ENCODE measurements at regions not wholly inside any gene's neighbourhood (a gene's known extent, or its start where the extent isn't known, plus 50 kb on each side); places are given as distances from the start of the nearest gene placed in this dataset.

GRCh38 chr3:86234506-86235254 lies 756.3 kb downstream of the VGLL3 start:
- Histone ChIP-seq H3K27me3 (ENCODE audit: insufficient read depth, low read length) (no peaks in the 10 kb centered on the region), H3K4me3 (ENCODE audit: low read length) (no peak overlapping the region), H3K27ac (ENCODE audit: low read depth, low read length) (no peak overlapping the region), H3K9me3 (ENCODE audit: insufficient read depth, low read depth, low read length) (no peaks in the 10 kb centered on the region), H3K9ac (ENCODE audit: low read depth, low read length) (no peak overlapping the region), H3K4me1 (ENCODE audit: insufficient read depth, low read length) (peaks cover 32% of the 10 kb centered on the region), H3K36me3 (ENCODE audit: insufficient read depth, low read length) (no peaks in the 10 kb centered on the region)
- 100% methylated on average over 1 of the region's 5 CpGs for WGBS

GRCh38 chr3:86230762-86231161 lies 760.2 kb downstream of the VGLL3 start:
- peaks cover 15% of the 10 kb centered on the region for H3K4me1 ChIP-seq (ENCODE audit: insufficient read depth, low read length)
- no peak overlapping the region for H3K9ac ChIP-seq (ENCODE audit: low read depth, low read length)
- H3K27ac ChIP-seq (ENCODE audit: low read depth, low read length), result no peak overlapping the region
- H3K4me3 ChIP-seq (ENCODE audit: low read length), result no peak overlapping the region
- H3K36me3 ChIP-seq (ENCODE audit: insufficient read depth, low read length), result no peaks in the 10 kb centered on the region
- no CpG with 5 or more reads among the region's 1 CpG for WGBS
- no peaks in the 10 kb centered on the region for H3K9me3 ChIP-seq (ENCODE audit: insufficient read depth, low read depth, low read length)
- H3K27me3 ChIP-seq (ENCODE audit: insufficient read depth, low read length), result no peaks in the 10 kb centered on the region

- Histone ChIP-seq H3K9me3 (ENCODE audit: insufficient read depth, low read depth, low read length) (no peaks in the 10 kb centered on the region), H3K9ac (ENCODE audit: low read depth, low read length) (no peak overlapping the region), H3K4me1 (ENCODE audit: insufficient read depth, low read length) (peaks cover 5% of the 10 kb centered on the region), H3K36me3 (ENCODE audit: insufficient read depth, low read length) (no peaks in the 10 kb centered on the region), H3K27me3 (ENCODE audit: insufficient read depth, low read length) (no peaks in the 10 kb centered on the region), H3K27ac (ENCODE audit: low read depth, low read length) (no peak overlapping the region), H3K4me3 (ENCODE audit: low read length) (no peak overlapping the region)
- WGBS, result 98% methylated on average over 2 of the region's 2 CpGs
Observed at GRCh38 chr3:86229775-86230094, 761.2 kb downstream of the VGLL3 start.

- Histone ChIP-seq H3K27ac (ENCODE audit: low read depth, low read length) (no peak overlapping the region), H3K9me3 (ENCODE audit: insufficient read depth, low read depth, low read length) (no peaks in the 10 kb centered on the region), H3K36me3 (ENCODE audit: insufficient read depth, low read length) (no peaks in the 10 kb centered on the region), H3K9ac (ENCODE audit: low read depth, low read length) (no peak overlapping the region), H3K27me3 (ENCODE audit: insufficient read depth, low read length) (no peaks in the 10 kb centered on the region), H3K4me1 (ENCODE audit: insufficient read depth, low read length) (peaks cover 5% of the 10 kb centered on the region; the same call in 1 of the 2 replicates), H3K4me3 (ENCODE audit: low read length) (no peak overlapping the region)
- 93% methylated on average over 4 of the region's 4 CpGs for WGBS
Observed at GRCh38 chr3:86229086-86229774, 761.7 kb downstream of the VGLL3 start.

GRCh38 chr3:86228101-86228500 lies 762.8 kb downstream of the VGLL3 start:
- no peak overlapping the region for H3K27ac ChIP-seq (ENCODE audit: low read depth, low read length)
- H3K4me3 ChIP-seq (ENCODE audit: low read length), result no peak overlapping the region
- H3K9ac ChIP-seq (ENCODE audit: low read depth, low read length), result no peak overlapping the region
- H3K4me1 ChIP-seq (ENCODE audit: insufficient read depth, low read length), result peaks cover 5% of the 10 kb centered on the region; the same call in 1 of the 2 replicates
- H3K9me3 ChIP-seq (ENCODE audit: insufficient read depth, low read depth, low read length), result no peaks in the 10 kb centered on the region
- H3K27me3 ChIP-seq (ENCODE audit: insufficient read depth, low read length), result no peaks in the 10 kb centered on the region
- H3K36me3 ChIP-seq (ENCODE audit: insufficient read depth, low read length), result no peaks in the 10 kb centered on the region
- 84% methylated on average over 3 of the region's 4 CpGs for WGBS

- H3K36me3 ChIP-seq (ENCODE audit: insufficient read depth, low read length), result no peaks in the 10 kb centered on the region
- WGBS, result 100% methylated on average over 3 of the region's 3 CpGs
- H3K4me1 ChIP-seq (ENCODE audit: insufficient read depth, low read length), result peaks cover 5% of the 10 kb centered on the region; the same call in 1 of the 2 replicates
- H3K4me3 ChIP-seq (ENCODE audit: low read length), result no peak overlapping the region
- H3K9me3 ChIP-seq (ENCODE audit: insufficient read depth, low read depth, low read length), result no peaks in the 10 kb centered on the region
- no peaks in the 10 kb centered on the region for H3K27me3 ChIP-seq (ENCODE audit: insufficient read depth, low read length)
- H3K9ac ChIP-seq (ENCODE audit: low read depth, low read length), result no peak overlapping the region
- H3K27ac ChIP-seq (ENCODE audit: low read depth, low read length), result no peak overlapping the region
Observed at GRCh38 chr3:86225461-86225860, 765.5 kb downstream of the VGLL3 start.

GRCh38 chr3:86221601-86222000 lies 769.3 kb downstream of the VGLL3 start:
- Histone ChIP-seq H3K36me3 (ENCODE audit: insufficient read depth, low read length) (no peaks in the 10 kb centered on the region), H3K4me1 (ENCODE audit: insufficient read depth, low read length) (no peaks in the 10 kb centered on the region), H3K9me3 (ENCODE audit: insufficient read depth, low read depth, low read length) (no peaks in the 10 kb centered on the region), H3K27me3 (ENCODE audit: insufficient read depth, low read length) (no peaks in the 10 kb centered on the region), H3K9ac (ENCODE audit: low read depth, low read length) (no peak overlapping the region), H3K4me3 (ENCODE audit: low read length) (no peak overlapping the region), H3K27ac (ENCODE audit: low read depth, low read length) (no peak overlapping the region)
- 97% methylated on average over 2 of the region's 3 CpGs for WGBS

- H3K9me3 ChIP-seq (ENCODE audit: insufficient read depth, low read depth, low read length), result no peaks in the 10 kb centered on the region
- 60% methylated on average over 1 of the region's 1 CpG for WGBS
- H3K4me3 ChIP-seq (ENCODE audit: low read length), result no peak overlapping the region
Observed at GRCh38 chr3:86208772-86209171, 782.2 kb downstream of the VGLL3 start.

GRCh38 chr3:86182606-86183005 lies 808.3 kb downstream of the VGLL3 start:
- Histone ChIP-seq H3K4me3 (ENCODE audit: low read length) (no peak overlapping the region), H3K27ac (ENCODE audit: low read depth, low read length) (no peak overlapping the region), H3K9ac (ENCODE audit: low read depth, low read length) (no peak overlapping the region), H3K27me3 (ENCODE audit: insufficient read depth, low read length) (no peaks in the 10 kb centered on the region), H3K9me3 (ENCODE audit: insufficient read depth, low read depth, low read length) (no peaks in the 10 kb centered on the region), H3K36me3 (ENCODE audit: insufficient read depth, low read length) (no peaks in the 10 kb centered on the region), H3K4me1 (ENCODE audit: insufficient read depth, low read length) (peaks cover 18% of the 10 kb centered on the region)
- 100% methylated on average over 2 of the region's 2 CpGs for WGBS

More at GRCh38 chr3:86208772-86209171, 782.2 kb downstream of the VGLL3 start:
- Histone ChIP-seq H3K36me3 (ENCODE audit: insufficient read depth, low read length) (no peaks in the 10 kb centered on the region), H3K27ac (ENCODE audit: low read depth, low read length) (no peak overlapping the region), H3K27me3 (ENCODE audit: insufficient read depth, low read length) (no peaks in the 10 kb centered on the region), H3K4me1 (ENCODE audit: insufficient read depth, low read length) (peaks cover 16% of the 10 kb centered on the region; the same call in 1 of the 2 replicates), H3K9ac (ENCODE audit: low read depth, low read length) (no peak overlapping the region)

GRCh38 chr3:86180696-86181095 lies 810.3 kb downstream of the VGLL3 start:
- H3K27ac ChIP-seq (ENCODE audit: low read depth, low read length), result no peak overlapping the region
- 56% methylated on average over 1 of the region's 2 CpGs for WGBS
- H3K4me1 ChIP-seq (ENCODE audit: insufficient read depth, low read length), result peaks cover 34% of the 10 kb centered on the region
- no peak overlapping the region for H3K9ac ChIP-seq (ENCODE audit: low read depth, low read length)
- no peaks in the 10 kb centered on the region for H3K36me3 ChIP-seq (ENCODE audit: insufficient read depth, low read length)
- H3K9me3 ChIP-seq (ENCODE audit: insufficient read depth, low read depth, low read length), result no peaks in the 10 kb centered on the region
- H3K4me3 ChIP-seq (ENCODE audit: low read length), result no peak overlapping the region
- H3K27me3 ChIP-seq (ENCODE audit: insufficient read depth, low read length), result no peaks in the 10 kb centered on the region

GRCh38 chr3:86178095-86178494 lies 812.9 kb downstream of the VGLL3 start:
- no peaks in the 10 kb centered on the region for H3K9me3 ChIP-seq (ENCODE audit: insufficient read depth, low read depth, low read length)
- no peaks in the 10 kb centered on the region for H3K36me3 ChIP-seq (ENCODE audit: insufficient read depth, low read length)
- WGBS, result 99% methylated on average over 5 of the region's 6 CpGs
- H3K27ac ChIP-seq (ENCODE audit: low read depth, low read length), result no peak overlapping the region
- peaks cover 49% of the 10 kb centered on the region for H3K4me1 ChIP-seq (ENCODE audit: insufficient read depth, low read length)
- no peaks in the 10 kb centered on the region for H3K27me3 ChIP-seq (ENCODE audit: insufficient read depth, low read length)
- H3K4me3 ChIP-seq (ENCODE audit: low read length), result no peak overlapping the region
- H3K9ac ChIP-seq (ENCODE audit: low read depth, low read length), result no peak overlapping the region

Measured in HUES64 (cell line).